MCF 10A (cell line): ENCODE measurements at regions not wholly inside any gene's neighbourhood (a gene's known extent, or its start where the extent isn't known, plus 50 kb on each side); places are given as distances from the start of the nearest gene placed in this dataset.
A peak's percentile ranks its signal among the peaks of the same experiment; 100 is the strongest.

ENCODE experiments used
- BruUV-seq: library from RNA; stranded (reverse); fragments of 400-500 nt; replicated peaks from 2 replicates; lab custom pipeline; 2021; lab: Mats Ljungman, UMichigan
- CTCF ChIA-PET: fragments of 300-600 bp; sonication (Branson Sonifier 250); formaldehyde crosslinking; extraction: SDS; loops from one replicate; lab custom pipeline; 2021; ENCODE audit warnings: antibody characterized with exemption, inconsistent platforms; lab: Yijun Ruan, JAX
- POLR2A ChIA-PET: fragments of 300-600, 350-650 bp; sonication (Branson Sonifier 250); formaldehyde crosslinking; extraction: SDS; loops from one replicate; lab custom pipeline; 2020; ENCODE audit warnings: antibody characterized with exemption, inconsistent platforms; lab: Yijun Ruan, JAX
- DNase-seq: peaks from one replicate; pipeline ENCODE4 v3.0.0-alpha.2; 2018; ENCODE audit not compliant: unreplicated experiment
- H3K27ac Mint-ChIP-seq: one replicate; pipeline ENCODE4 v1.8.0; 2022; ENCODE audit warnings: mild to moderate bottlenecking, low read depth, mixed read lengths; ENCODE audit not compliant: unreplicated experiment
- H3K27me3 Mint-ChIP-seq: one replicate; pipeline ENCODE4 v1.8.0; 2022; ENCODE audit warnings: mixed read lengths; ENCODE audit not compliant: insufficient read depth, unreplicated experiment
- H3K36me3 Mint-ChIP-seq: one replicate; pipeline ENCODE4 v1.8.0; 2022; ENCODE audit warnings: mild to moderate bottlenecking, moderate library complexity, mixed read lengths; ENCODE audit not compliant: insufficient read depth, unreplicated experiment
- H3K4me1 Mint-ChIP-seq: one replicate; pipeline ENCODE4 v1.8.0; 2022; ENCODE audit warnings: mixed read lengths; ENCODE audit not compliant: insufficient read depth, unreplicated experiment
- H3K4me3 Mint-ChIP-seq: one replicate; pipeline ENCODE4 v1.8.0; 2022; ENCODE audit warnings: mild to moderate bottlenecking, moderate library complexity, mixed read lengths; ENCODE audit not compliant: unreplicated experiment
- H3K9me3 Mint-ChIP-seq: one replicate; pipeline ENCODE4 v1.8.0; 2022; ENCODE audit warnings: mixed read lengths; ENCODE audit not compliant: unreplicated experiment
- intact Hi-C: fragments of 100-400 bp; cut with micrococcal nuclease; formaldehyde crosslinking; loops from 2 replicates; pipeline ENCODE4 v1.14.1; 2022
- TF ChIP-seq, protein P1 (sequence below): fragments of 200-600 bp; IDR thresholded peaks from one replicate; pipeline ENCODE4 v1.8.0; 2022; ENCODE audit warnings: antibody characterized with exemption, mild to moderate bottlenecking; ENCODE audit not compliant: unreplicated experiment

DNA sequence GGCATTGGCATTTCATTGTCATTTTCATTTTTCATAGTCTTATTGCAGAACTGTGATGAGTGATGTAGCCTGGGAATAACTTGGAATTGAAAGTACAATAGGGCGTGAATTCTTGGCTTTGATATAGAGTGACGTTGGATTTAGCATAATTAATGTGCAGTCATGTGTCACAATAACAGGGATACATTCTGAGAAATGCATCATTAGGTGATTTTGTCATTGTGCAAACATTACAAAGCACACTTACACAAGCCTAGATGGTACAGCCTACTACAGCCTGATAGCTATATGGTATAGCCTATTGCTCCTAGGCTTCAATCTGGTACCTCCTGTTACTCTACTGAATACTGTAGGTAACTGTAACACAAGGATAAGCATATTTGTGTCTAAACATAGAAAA lies 300.8 kb downstream of the DTHD1 start:
- Mint-ChIP-seq H3K4me3 (no peak overlapping the region), H3K4me1 (no peaks in the 10 kb centered on the region), H3K27ac (no peak overlapping the region), H3K27me3 (no peaks in the 10 kb centered on the region), H3K36me3 (no peaks in the 10 kb centered on the region), H3K9me3 (no peaks in the 10 kb centered on the region)
- POLR2A ChIA-PET: no interaction called here
- TF ChIP-seq, protein P1, sequence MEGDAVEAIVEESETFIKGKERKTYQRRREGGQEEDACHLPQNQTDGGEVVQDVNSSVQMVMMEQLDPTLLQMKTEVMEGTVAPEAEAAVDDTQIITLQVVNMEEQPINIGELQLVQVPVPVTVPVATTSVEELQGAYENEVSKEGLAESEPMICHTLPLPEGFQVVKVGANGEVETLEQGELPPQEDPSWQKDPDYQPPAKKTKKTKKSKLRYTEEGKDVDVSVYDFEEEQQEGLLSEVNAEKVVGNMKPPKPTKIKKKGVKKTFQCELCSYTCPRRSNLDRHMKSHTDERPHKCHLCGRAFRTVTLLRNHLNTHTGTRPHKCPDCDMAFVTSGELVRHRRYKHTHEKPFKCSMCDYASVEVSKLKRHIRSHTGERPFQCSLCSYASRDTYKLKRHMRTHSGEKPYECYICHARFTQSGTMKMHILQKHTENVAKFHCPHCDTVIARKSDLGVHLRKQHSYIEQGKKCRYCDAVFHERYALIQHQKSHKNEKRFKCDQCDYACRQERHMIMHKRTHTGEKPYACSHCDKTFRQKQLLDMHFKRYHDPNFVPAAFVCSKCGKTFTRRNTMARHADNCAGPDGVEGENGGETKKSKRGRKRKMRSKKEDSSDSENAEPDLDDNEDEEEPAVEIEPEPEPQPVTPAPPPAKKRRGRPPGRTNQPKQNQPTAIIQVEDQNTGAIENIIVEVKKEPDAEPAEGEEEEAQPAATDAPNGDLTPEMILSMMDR: no peak
- intact Hi-C loops: no loop called here
- CTCF ChIA-PET: no interaction called here
- no TSS peak for BruUV-seq
- DNase-seq: peak; percentile 45

GRCh38 chr4:36587909-36588472 lies 306.6 kb downstream of the DTHD1 start:
- CTCF ChIA-PET: interaction anchor here (0.6 kb wide), 1 partner anchor 883 kb away, joined by 3 read pairs; no protein-coding TSS in a partner anchor

DNA sequence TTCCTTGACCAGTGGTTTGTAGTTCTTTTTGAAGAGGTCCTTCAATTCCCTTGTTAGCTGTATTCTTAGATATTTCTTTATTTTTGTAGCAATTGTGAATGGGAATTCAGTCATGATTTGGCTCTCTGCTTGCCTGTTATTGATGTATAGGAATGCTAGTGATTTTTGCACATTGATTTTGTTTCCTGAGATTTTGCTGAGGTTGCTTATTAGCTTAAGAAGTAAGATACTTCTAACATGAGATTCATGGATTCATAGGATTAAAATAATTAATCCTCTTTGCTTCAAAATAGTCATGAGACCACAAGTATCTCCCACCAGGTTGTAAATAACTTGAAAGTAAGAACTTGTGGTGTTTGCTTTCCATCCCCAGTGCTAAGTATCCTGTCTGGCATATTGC lies 308.9 kb downstream of the DTHD1 start:
- no TSS peak for BruUV-seq
- POLR2A ChIA-PET: no interaction called here
- Mint-ChIP-seq H3K36me3 (no peaks in the 10 kb centered on the region), H3K4me3 (no peak overlapping the region), H3K27ac (no peak overlapping the region), H3K9me3 (no peaks in the 10 kb centered on the region), H3K4me1 (no peaks in the 10 kb centered on the region), H3K27me3 (no peaks in the 10 kb centered on the region)
- no peak for DNase-seq
- CTCF ChIA-PET: no interaction called here
- intact Hi-C loops: no loop called here
- TF ChIP-seq, protein P1: no peak

More at GRCh38 chr4:36587909-36588472, 306.6 kb downstream of the DTHD1 start:
- Mint-ChIP-seq H3K9me3 (no peaks in the 10 kb centered on the region), H3K27ac (no peak overlapping the region), H3K4me3 (no peak overlapping the region), H3K4me1 (no peaks in the 10 kb centered on the region), H3K27me3 (no peaks in the 10 kb centered on the region), H3K36me3 (no peaks in the 10 kb centered on the region)
- DNase-seq: no peak
- BruUV-seq: no TSS peak
- intact Hi-C loops: no loop called here
- POLR2A ChIA-PET: no interaction called here
- TF ChIP-seq, protein P1: no peak

GRCh38 chr4:36601864-36602495 lies 320.6 kb downstream of the DTHD1 start:
- H3K27ac Mint-ChIP-seq: no peak overlapping the region
- peaks cover 8% of the 10 kb centered on the region for H3K4me1 Mint-ChIP-seq
- BruUV-seq: no TSS peak
- H3K27me3 Mint-ChIP-seq: no peaks in the 10 kb centered on the region
- ChIA-PET POLR2A (no interaction called here), CTCF (no interaction called here)
- TF ChIP-seq, protein P1: no peak
- intact Hi-C loops: no loop called here
- H3K36me3 Mint-ChIP-seq: no peaks in the 10 kb centered on the region
- DNase-seq: no peak
- H3K9me3 Mint-ChIP-seq: no peaks in the 10 kb centered on the region
- H3K4me3 Mint-ChIP-seq: no peak overlapping the region
